ENCODE measurements at regions not wholly inside any gene's neighbourhood (a gene's known extent, or its start where the extent isn't known, plus 50 kb on each side); places are given as distances from the start of the nearest gene placed in this dataset.
"Not testable (repeated sequence)": the region's sequence is repeated elsewhere in the genome, so short reads cannot be mapped to it uniquely, and the experiment has no call there.

DNA sequence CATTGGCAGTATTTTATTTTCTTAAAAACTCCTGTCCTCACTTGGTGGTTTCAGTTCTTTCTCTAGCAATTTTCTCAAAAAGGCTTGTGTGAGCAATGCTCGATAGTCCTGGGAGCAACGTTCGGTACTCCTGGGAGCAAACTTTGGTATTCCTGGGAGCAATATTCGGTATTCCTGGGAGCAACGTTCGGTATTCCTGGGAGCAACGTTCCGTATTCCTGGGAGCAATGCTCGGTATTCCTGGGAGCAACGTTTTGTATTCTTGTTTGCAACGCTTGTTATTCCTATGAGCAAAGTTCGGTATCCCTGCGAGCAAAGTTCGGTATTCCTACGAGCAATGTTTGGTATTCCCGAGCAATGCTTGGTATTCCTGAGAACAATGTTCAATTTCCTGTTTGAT, 362.0 kb upstream of the ADARB2 start:
- no peak for DNase-seq (ENCODE audit: low spot score)

- no peak for DNase-seq (ENCODE audit: low spot score)
These were observed 360.6 kb upstream of the ADARB2 start for GRCh38 chr10:2097937-2098336.

DNA sequence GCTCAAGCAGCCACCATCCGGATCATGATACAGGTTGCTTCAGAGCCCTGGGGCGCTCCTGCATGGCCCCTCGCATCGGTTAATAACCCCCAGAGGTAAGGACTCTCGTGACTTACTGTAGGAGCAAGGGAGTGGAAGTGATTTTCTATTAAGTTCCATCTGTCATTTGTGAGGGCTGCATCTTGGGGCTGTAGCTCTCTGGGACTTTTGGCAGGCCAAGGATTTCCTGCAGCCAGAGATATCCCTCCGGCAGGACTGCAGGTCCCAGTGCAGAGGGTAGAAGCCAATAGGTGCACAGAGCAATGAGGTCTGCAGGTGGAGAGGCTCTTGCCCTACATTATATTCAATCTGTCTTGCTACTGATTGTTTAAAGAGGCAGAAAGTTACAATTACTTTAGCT, 356.8 kb upstream of the ADARB2 start:
- DNase-seq (ENCODE audit: low spot score) = no peak

DNA sequence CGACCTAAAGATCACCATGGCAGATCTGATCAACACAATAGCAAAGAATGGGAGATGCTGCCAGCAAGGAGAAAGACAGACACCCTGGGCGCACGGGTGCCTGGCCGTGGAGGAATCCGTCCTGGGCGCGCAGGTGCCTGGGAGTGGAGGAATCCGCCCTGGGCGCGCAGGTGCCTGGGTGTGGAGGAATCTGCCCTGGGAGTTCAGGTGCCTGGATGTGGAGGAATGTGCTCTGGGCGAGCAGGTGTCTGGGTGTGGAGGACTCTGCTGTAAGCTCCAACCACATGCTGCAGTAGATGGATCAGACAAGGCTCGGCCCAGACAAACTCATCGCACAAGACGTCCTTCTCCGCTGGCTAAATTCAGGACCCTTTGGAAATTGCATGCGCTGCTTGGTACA, 346.3 kb upstream of the ADARB2 start:
- no peak for DNase-seq (ENCODE audit: low spot score)

DNA sequence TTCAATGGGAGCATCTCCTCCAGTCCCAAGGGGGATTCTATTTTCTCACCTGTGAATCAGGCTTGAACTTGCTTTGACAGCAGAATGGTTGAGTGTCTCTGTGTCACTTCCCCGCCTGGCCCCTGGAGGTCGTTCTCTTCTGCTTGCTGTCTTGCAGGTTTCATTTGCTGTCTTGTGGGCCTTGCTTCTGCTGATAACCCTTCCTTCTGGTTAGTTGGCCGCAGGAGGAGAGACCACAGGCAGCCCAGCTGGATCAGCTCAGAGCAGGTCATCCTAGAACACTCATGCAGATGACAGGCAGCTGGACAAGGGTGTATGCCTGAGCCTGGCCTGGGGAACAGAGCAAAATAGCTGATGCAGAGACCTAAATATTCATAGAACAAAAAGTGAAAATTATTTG, 344.2 kb upstream of the ADARB2 start:
- DNase-seq (ENCODE audit: low spot score) = no peak

- no peak for DNase-seq (ENCODE audit: low spot score)
These were observed 342.3 kb upstream of the ADARB2 start for GRCh38 chr10:2079603-2080078.

DNA sequence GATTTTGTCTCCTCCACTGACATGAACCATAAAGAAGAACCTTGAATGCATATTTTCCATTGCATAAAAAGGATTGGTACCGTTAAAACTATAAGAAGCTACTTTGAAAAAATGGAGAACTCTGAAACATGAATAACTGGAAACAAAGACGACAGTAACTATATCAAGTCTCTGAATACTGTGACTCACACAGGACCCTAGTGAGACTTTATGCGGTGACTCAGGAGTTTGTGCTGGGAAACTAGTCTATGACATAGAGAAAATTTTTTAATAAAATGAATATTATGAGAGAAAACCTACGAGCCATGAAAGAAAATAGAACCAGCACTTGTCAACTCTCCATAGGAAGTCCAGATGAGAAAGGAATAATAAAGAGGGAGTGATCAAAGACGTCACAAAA, 339.9 kb upstream of the ADARB2 start:
- DNase-seq (ENCODE audit: low spot score) = no peak

DNA sequence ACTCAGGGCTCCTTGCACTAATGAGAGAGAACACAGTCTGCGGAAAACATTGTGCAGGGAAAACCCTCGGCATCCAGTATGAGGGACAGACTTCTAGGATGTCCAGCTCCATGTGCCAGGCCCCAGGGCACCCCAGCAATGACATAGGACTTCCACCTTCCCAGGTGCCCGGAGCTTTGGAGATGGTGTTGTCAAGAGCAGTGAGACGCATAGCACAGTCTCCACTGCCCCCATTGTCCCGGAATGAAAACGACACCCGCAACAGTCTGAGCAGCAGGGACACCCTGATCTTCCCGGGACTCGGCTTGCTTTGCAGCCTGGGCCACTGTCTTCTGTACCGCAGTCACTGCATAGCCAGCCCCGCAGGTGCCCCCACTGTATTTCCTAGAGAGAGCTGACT, 339.2 kb upstream of the ADARB2 start:
- DNase-seq (ENCODE audit: low spot score) = no peak

- DNase-seq (ENCODE audit: low spot score) = no peak
These were observed 329.7 kb upstream of the ADARB2 start for GRCh38 chr10:2067015-2067414.

- no peak for DNase-seq (ENCODE audit: low spot score)
These were observed 317.4 kb upstream of the ADARB2 start for GRCh38 chr10:2054728-2055127.

GRCh38 chr10:2053805-2054204, 316.5 kb upstream of the ADARB2 start:
- no peak for DNase-seq (ENCODE audit: low spot score)

DNA sequence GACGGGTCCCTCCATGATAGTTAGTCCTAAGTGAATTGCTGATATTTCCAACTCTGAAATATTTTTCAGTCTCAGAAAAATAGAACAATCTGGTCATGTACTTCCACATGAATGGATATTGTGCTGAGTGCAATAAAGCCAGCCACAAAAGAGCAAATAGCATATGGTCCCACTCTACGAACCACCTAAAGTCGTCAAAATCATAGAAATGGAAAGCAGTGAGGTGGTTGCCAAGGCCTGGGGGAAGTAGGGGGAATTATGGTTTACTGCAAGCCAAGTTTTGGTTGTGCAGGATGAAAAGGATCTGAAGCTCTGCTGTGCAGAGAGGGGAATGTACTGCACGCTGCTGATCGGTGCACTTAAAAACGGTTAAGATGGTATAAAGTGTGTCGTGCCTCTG, 313.8 kb upstream of the ADARB2 start:
- no peak for DNase-seq (ENCODE audit: low spot score)

DNA sequence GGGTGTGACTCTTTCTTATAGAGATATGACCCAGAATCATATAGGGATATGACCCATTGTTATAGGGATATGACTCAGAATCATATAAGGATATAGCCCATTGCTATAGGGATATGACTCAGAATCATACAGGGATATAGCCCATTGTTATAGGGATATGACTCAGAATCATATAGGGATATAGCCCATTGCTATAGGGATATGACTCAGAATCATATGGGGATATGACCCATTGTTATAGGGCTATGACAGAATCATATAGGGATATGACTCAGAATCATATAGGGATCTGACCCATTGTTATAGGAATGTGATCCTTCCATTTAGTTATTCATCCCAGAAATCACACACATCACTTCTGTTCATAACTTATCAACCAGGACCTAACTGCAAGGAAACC, 312.2 kb upstream of the ADARB2 start:
- DNase-seq (ENCODE audit: low spot score) = no peak

DNA sequence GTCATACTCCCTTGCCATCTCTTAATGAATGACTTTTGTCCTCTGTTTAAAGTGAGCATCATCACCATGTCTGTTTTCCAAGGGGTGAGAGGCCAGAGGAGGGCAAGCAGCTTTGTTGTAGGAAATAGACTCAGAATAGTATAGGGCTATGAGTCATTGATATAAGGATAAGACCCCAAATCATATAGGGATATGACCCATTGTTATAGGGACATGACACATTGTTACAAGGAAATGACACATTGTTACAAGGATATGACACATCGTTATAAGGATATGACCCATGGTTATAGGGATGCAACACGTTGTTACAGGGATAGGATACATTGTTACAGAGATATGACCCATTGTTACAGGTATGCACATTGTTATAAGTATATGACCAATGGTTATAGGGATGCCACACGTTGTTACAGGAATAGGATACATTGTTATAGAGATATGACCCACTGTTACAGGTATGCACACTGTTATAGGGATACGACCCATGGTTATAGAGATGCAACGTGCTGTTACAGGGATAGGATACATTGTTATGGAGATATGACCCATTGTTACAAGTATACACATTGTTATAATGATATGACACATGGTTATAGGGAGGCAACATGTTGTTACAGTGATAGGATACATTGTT, 311.1 kb upstream of the ADARB2 start:
- no peak for DNase-seq (ENCODE audit: low spot score)

DNA sequence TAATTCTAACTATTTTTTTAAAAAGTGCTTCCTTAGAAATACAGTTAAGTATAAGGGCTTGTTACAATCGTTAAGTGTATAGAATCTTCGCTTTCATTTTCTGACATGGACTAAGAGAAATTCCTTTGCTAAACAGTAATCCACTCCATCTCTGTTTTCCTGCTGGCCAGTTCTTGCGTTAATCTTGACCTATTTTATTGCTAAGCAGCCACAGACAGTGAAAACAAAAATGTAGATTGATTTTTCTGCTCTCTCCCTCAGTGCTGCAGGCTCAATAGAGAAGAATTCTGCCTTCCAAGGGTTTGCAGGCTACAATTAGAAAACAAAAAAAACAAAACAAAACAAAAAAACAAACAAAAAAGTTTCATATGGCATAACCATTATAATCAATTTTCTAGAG, 310.4 kb upstream of the ADARB2 start:
- no peak for DNase-seq (ENCODE audit: low spot score)

DNA sequence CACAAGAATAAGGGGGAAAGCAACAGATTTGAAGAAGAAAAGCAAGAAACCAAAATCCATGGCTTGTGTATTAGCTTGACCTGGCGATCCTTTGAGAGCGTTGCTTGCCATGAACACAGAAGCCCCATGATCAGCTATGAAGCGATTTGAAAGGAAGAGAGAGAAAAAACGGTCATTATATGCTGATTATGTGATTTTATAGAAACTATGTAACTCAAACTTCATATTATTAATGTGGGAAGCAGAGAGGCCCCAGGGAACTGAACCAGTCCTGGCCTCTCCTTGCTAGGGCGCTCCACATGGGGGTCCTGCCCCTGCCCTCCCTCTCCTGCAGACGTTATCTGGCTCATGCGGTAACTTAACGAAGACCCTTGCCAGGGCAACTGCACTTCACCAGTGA, 306.1 kb upstream of the ADARB2 start:
- no peak for DNase-seq (ENCODE audit: low spot score)

- DNase-seq (ENCODE audit: low spot score) = no peak
These were observed 300.7 kb upstream of the ADARB2 start for GRCh38 chr10:2038036-2038435.

DNA sequence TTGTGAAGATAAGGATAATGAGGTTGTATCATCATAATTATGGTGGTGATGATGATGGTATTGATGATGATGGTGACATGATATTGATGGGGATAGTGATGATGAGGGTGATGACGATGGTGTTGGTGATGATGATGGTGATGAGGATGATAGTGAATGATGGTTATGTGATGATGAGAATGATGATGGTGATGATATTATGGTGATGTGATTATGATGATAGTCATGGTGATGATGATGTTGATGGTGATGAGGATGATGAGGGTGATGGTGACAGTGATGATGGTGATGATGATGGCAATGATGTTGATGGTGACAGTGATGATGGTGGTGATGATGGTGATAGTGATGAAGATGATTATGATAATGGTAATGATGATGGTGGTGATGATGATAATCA, 299.9 kb upstream of the ADARB2 start:
- no peak for DNase-seq (ENCODE audit: low spot score)

- DNase-seq (ENCODE audit: low spot score) = no peak
These were observed 298.9 kb upstream of the ADARB2 start for GRCh38 chr10:2036209-2036608.

- DNase-seq (ENCODE audit: low spot score) = no peak
These were observed 292.7 kb upstream of the ADARB2 start for GRCh38 chr10:2030046-2030445.

DNA sequence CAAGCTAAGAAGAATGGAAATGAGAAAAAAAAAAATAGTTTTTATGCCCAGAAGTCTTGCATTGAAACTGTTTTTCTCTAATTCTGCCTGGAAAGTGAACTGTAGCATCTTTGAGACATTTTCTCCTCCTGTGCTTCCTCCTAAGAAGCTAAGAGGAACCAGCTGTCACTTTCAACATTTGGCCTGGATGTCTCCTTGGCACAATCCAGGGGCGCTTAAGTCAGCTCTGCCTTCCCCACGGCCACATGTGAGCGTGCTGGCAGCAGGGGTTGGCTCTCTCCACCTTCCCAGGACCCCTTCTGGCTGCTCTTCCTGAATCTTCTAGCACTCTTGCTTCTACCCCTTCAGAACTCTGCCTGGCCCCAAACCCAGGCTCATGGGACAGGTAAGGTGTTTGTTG, 289.6 kb upstream of the ADARB2 start:
- no peak for DNase-seq (ENCODE audit: low spot score)

- DNase-seq (ENCODE audit: low spot score) = not testable (repeated sequence)
These were observed 287.4 kb upstream of the ADARB2 start for GRCh38 chr10:2024750-2025149.

DNA sequence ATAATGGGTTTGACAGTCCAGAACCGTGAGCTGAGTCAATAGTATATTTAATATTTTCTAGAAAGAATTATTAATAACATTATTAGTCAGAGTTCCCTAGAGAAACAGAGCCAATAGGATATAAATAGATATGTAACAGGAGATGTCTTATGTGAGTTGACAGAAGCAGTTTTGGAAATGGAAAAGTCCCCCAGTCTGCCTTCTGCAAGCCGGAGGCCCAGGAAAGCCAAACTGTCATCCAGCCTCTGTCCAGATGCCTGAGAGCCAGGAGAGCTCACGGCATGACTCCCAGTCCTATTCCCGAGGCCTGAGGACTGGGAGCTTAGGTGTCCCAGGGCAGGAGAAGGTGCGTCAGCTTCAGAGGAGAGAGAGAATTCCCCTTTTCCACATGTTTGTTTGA, 286.4 kb upstream of the ADARB2 start:
- no peak for DNase-seq (ENCODE audit: low spot score)

DNA sequence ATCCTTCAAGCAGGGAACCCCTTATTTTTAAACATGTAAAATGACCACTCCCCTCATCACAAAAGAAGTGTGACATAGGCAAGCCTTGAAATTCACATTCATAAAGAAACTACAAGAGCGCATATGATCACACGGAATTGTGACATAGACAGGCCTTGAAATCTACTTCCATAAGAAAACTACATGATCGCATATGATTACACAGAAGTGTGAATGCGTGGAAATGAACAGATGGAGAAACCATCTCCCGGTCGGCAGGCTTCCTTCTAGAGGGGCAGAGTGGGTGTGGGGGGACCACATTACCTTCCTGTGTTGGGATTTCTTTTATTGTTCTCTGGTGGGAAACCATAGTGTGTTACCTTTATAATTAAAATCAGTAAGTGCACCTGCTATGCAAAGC, 285.1 kb upstream of the ADARB2 start:
- no peak for DNase-seq (ENCODE audit: low spot score)

DNA sequence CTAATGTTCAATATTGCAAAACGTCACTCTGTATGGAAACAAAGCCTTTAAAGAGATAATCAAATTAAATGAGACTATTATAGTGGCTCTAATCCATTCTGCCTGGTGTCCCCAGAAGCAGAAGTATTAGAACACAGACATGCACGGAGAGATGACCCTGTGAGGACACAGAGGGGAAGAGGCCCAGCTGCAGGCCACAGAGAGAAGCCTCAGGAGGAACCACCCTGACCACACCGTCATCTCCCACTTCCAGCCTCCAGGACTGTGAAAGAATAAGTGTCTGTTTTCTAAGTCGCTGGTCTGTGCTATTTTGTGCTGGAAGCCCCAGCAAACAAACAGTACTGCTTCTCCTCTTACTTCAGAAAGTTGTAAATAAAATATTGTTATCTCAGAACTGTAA, 283.5 kb upstream of the ADARB2 start:
- DNase-seq (ENCODE audit: low spot score) = no peak
